ENCODE measurements at regions not wholly inside any gene's neighbourhood (a gene's known extent, or its start where the extent isn't known, plus 50 kb on each side); places are given as distances from the start of the nearest gene placed in this dataset.

- TF ChIP-seq CTCF (IDR thresholded peaks at IDR 0.05; ENCODE audit: insufficient read depth, missing control alignments), result no peak
- DNase-seq (ENCODE audit: insufficient read length, low spot score), result no peak
- no peak for FAIRE-seq
Observed at GRCh38 chr14:101490771-101491170, 70.5 kb upstream of the DIO3 start.

GRCh38 chr14:101491841-101492240 lies 69.5 kb upstream of the DIO3 start:
- DNase-seq (ENCODE audit: insufficient read length, low spot score) (no peak), FAIRE-seq (no peak)
- TF ChIP-seq CTCF (IDR thresholded peaks at IDR 0.05; ENCODE audit: insufficient read depth, missing control alignments), result no peak

- no peak for TF ChIP-seq CTCF (IDR thresholded peaks at IDR 0.05; ENCODE audit: insufficient read depth, missing control alignments)
- no peak for DNase-seq (ENCODE audit: insufficient read length, low spot score)
- FAIRE-seq, result no peak
Observed at GRCh38 chr14:101492716-101493115, 68.6 kb upstream of the DIO3 start.

- FAIRE-seq (no peak), DNase-seq (ENCODE audit: insufficient read length, low spot score) (no peak)
- no peak for TF ChIP-seq CTCF (IDR thresholded peaks at IDR 0.05; ENCODE audit: insufficient read depth, missing control alignments)
Observed at GRCh38 chr14:101494826-101495225, 66.5 kb upstream of the DIO3 start.

GRCh38 chr14:101495284-101495683 lies 66.0 kb upstream of the DIO3 start:
- TF ChIP-seq CTCF (IDR thresholded peaks at IDR 0.05; ENCODE audit: insufficient read depth, missing control alignments), result no peak
- FAIRE-seq (no peak), DNase-seq (ENCODE audit: insufficient read length, low spot score) (no peak)

- TF ChIP-seq CTCF (IDR thresholded peaks at IDR 0.05; ENCODE audit: insufficient read depth, missing control alignments), result no peak
- DNase-seq (ENCODE audit: insufficient read length, low spot score), result peak; percentile 5
- no peak for FAIRE-seq
Observed at GRCh38 chr14:101495827-101496775, 65.2 kb upstream of the DIO3 start.
